ENCODE measurements at regions not wholly inside any gene's neighbourhood (a gene's known extent, or its start where the extent isn't known, plus 50 kb on each side); places are given as distances from the start of the nearest gene placed in this dataset.

- TF ChIP-seq, protein P1, sequence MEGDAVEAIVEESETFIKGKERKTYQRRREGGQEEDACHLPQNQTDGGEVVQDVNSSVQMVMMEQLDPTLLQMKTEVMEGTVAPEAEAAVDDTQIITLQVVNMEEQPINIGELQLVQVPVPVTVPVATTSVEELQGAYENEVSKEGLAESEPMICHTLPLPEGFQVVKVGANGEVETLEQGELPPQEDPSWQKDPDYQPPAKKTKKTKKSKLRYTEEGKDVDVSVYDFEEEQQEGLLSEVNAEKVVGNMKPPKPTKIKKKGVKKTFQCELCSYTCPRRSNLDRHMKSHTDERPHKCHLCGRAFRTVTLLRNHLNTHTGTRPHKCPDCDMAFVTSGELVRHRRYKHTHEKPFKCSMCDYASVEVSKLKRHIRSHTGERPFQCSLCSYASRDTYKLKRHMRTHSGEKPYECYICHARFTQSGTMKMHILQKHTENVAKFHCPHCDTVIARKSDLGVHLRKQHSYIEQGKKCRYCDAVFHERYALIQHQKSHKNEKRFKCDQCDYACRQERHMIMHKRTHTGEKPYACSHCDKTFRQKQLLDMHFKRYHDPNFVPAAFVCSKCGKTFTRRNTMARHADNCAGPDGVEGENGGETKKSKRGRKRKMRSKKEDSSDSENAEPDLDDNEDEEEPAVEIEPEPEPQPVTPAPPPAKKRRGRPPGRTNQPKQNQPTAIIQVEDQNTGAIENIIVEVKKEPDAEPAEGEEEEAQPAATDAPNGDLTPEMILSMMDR (conservative IDR thresholded peaks at IDR 0.05; ENCODE audit: low read depth, low read length) = no peak
- TF ChIP-seq EZH2 (IDR thresholded peaks at IDR 0.05; ENCODE audit: borderline replicate concordance, low read depth, low read length, poor library complexity, severe bottlenecking) = no peak
- H3K4me1 ChIP-seq (ENCODE audit: insufficient read depth, low read length, poor library complexity, severe bottlenecking) = peaks cover 4% of the 10 kb centered on the region
- H3K4me3 ChIP-seq (ENCODE audit: low read depth, low read length, poor library complexity, severe bottlenecking) = no peak overlapping the region
- POLR2A ChIA-PET (ENCODE audit: low non-redundant PET) = no interaction called here
- CTCF ChIA-PET = no interaction called here
- no peaks in the 10 kb centered on the region for H3K27me3 ChIP-seq (replicated peaks; ENCODE audit: insufficient read depth, low read depth, low read length, poor library complexity)
- no TSS peak for BruUV-seq (replicated peaks)
- no peaks in the 10 kb centered on the region for H3K36me3 ChIP-seq (ENCODE audit: insufficient read depth, low read length, poor library complexity, severe bottlenecking)
- H3K27ac ChIP-seq (ENCODE audit: low read depth, low read length, poor library complexity, severe bottlenecking) = no peak overlapping the region
- DNase-seq (ENCODE audit: low spot score) = no peak
- H3K9me3 ChIP-seq (ENCODE audit: low read depth, low read length, poor library complexity, severe bottlenecking) = no peaks in the 10 kb centered on the region
- intact Hi-C loops (cut with micrococcal nuclease; ENCODE audit: unreplicated experiment) = no loop called here
Observed at GRCh38 chr1:93023281-93023680, 55.8 kb upstream of the MTF2 start.

GRCh38 chr1:93025572-93025971 is 53.5 kb upstream of the MTF2 start:
- Histone ChIP-seq H3K4me3 (ENCODE audit: low read depth, low read length, poor library complexity, severe bottlenecking) (no peak overlapping the region), H3K27me3 (replicated peaks; ENCODE audit: insufficient read depth, low read depth, low read length, poor library complexity) (no peaks in the 10 kb centered on the region), H3K36me3 (ENCODE audit: insufficient read depth, low read length, poor library complexity, severe bottlenecking) (no peaks in the 10 kb centered on the region), H3K4me1 (ENCODE audit: insufficient read depth, low read length, poor library complexity, severe bottlenecking) (peaks cover 4% of the 10 kb centered on the region), H3K9me3 (ENCODE audit: low read depth, low read length, poor library complexity, severe bottlenecking) (no peaks in the 10 kb centered on the region), H3K27ac (ENCODE audit: low read depth, low read length, poor library complexity, severe bottlenecking) (no peak overlapping the region)
- DNase-seq (ENCODE audit: low spot score) = no peak
- ChIA-PET CTCF (no interaction called here), POLR2A (ENCODE audit: low non-redundant PET) (no interaction called here)
- TF ChIP-seq EZH2 (IDR thresholded peaks at IDR 0.05; ENCODE audit: borderline replicate concordance, low read depth, low read length, poor library complexity, severe bottlenecking) = no peak
- TF ChIP-seq, protein P1 (conservative IDR thresholded peaks at IDR 0.05; ENCODE audit: low read depth, low read length) = no peak
- intact Hi-C loops (cut with micrococcal nuclease; ENCODE audit: unreplicated experiment) = no loop called here
- no TSS peak for BruUV-seq (replicated peaks)

DNA sequence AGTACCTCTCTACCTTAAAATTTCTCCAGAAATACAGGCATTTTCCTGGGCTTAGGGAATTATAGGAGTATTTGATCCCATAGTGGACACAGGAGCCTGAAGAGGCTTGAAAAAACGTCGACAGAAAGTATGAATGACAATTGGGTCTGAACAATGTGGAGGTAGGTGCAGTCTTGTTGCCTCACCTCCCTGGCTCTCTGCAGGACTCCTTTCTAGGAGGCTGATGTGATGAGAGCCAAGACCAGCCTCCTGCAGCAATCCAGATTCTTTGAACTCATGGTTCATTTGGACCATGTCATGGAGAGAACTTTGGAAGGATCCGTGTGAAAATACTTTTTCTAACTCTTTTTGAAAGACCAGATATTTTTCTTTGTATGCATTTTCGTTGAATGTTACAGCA is 50.5 kb upstream of the MTF2 start:
- Histone ChIP-seq H3K4me3 (ENCODE audit: low read depth, low read length, poor library complexity, severe bottlenecking) (no peak overlapping the region), H3K27ac (ENCODE audit: low read depth, low read length, poor library complexity, severe bottlenecking) (no peak overlapping the region), H3K4me1 (ENCODE audit: insufficient read depth, low read length, poor library complexity, severe bottlenecking) (peaks cover under 1% of the 10 kb centered on the region), H3K27me3 (replicated peaks; ENCODE audit: insufficient read depth, low read depth, low read length, poor library complexity) (no peaks in the 10 kb centered on the region), H3K9me3 (ENCODE audit: low read depth, low read length, poor library complexity, severe bottlenecking) (no peaks in the 10 kb centered on the region), H3K36me3 (ENCODE audit: insufficient read depth, low read length, poor library complexity, severe bottlenecking) (no peaks in the 10 kb centered on the region)
- BruUV-seq (replicated peaks) = no TSS peak
- POLR2A ChIA-PET (ENCODE audit: low non-redundant PET) = no interaction called here
- no peak for DNase-seq (ENCODE audit: low spot score)
- CTCF ChIA-PET = no interaction called here
- intact Hi-C loops (cut with micrococcal nuclease; ENCODE audit: unreplicated experiment) = no loop called here
- TF ChIP-seq EZH2 (IDR thresholded peaks at IDR 0.05; ENCODE audit: borderline replicate concordance, low read depth, low read length, poor library complexity, severe bottlenecking) = no peak
- TF ChIP-seq, protein P1 (conservative IDR thresholded peaks at IDR 0.05; ENCODE audit: low read depth, low read length) = no peak

Data from A673 (cell line).